ENCODE measurements at regions not wholly inside any gene's neighbourhood (a gene's known extent, or its start where the extent isn't known, plus 50 kb on each side); places are given as distances from the start of the nearest gene placed in this dataset.

- Mint-ChIP-seq H3K27ac (ENCODE audit: unreplicated experiment) (no peak overlapping the region), H3K36me3 (ENCODE audit: insufficient read depth, unreplicated experiment) (no peaks in the 10 kb centered on the region), H3K4me3 (ENCODE audit: low read depth, unreplicated experiment) (no peak overlapping the region), H3K9me3 (ENCODE audit: low read depth, unreplicated experiment) (peaks cover 2% of the 10 kb centered on the region), H3K27me3 (ENCODE audit: unreplicated experiment) (no peaks in the 10 kb centered on the region), H3K4me1 (ENCODE audit: low read depth, unreplicated experiment) (peaks cover 9% of the 10 kb centered on the region)
- TF ChIP-seq, protein P1, sequence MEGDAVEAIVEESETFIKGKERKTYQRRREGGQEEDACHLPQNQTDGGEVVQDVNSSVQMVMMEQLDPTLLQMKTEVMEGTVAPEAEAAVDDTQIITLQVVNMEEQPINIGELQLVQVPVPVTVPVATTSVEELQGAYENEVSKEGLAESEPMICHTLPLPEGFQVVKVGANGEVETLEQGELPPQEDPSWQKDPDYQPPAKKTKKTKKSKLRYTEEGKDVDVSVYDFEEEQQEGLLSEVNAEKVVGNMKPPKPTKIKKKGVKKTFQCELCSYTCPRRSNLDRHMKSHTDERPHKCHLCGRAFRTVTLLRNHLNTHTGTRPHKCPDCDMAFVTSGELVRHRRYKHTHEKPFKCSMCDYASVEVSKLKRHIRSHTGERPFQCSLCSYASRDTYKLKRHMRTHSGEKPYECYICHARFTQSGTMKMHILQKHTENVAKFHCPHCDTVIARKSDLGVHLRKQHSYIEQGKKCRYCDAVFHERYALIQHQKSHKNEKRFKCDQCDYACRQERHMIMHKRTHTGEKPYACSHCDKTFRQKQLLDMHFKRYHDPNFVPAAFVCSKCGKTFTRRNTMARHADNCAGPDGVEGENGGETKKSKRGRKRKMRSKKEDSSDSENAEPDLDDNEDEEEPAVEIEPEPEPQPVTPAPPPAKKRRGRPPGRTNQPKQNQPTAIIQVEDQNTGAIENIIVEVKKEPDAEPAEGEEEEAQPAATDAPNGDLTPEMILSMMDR (IDR thresholded peaks at IDR 0.05; ENCODE audit: unreplicated experiment) = no peak
- BruUV-seq (replicated peaks) = no TSS peak
- DNase-seq = no peak
- CTCF ChIA-PET = no interaction called here
- intact Hi-C loops (cut with micrococcal nuclease; ENCODE audit: unreplicated experiment) = no loop called here
Observed at GRCh38 chr4:58935332-58935731, 1825.1 kb upstream of the IGFBP7 start.

- Mint-ChIP-seq H3K27me3 (ENCODE audit: unreplicated experiment) (no peaks in the 10 kb centered on the region), H3K9me3 (ENCODE audit: low read depth, unreplicated experiment) (peaks cover 2% of the 10 kb centered on the region), H3K4me1 (ENCODE audit: low read depth, unreplicated experiment) (peaks cover 9% of the 10 kb centered on the region), H3K4me3 (ENCODE audit: low read depth, unreplicated experiment) (no peak overlapping the region), H3K27ac (ENCODE audit: unreplicated experiment) (no peak overlapping the region), H3K36me3 (ENCODE audit: insufficient read depth, unreplicated experiment) (no peaks in the 10 kb centered on the region)
- DNase-seq = no peak
- intact Hi-C loops (cut with micrococcal nuclease; ENCODE audit: unreplicated experiment) = no loop called here
- CTCF ChIA-PET = no interaction called here
- no TSS peak for BruUV-seq (replicated peaks)
- TF ChIP-seq, protein P1 (IDR thresholded peaks at IDR 0.05; ENCODE audit: unreplicated experiment) = no peak
Observed at GRCh38 chr4:58936436-58936835, 1826.3 kb upstream of the IGFBP7 start.

DNA sequence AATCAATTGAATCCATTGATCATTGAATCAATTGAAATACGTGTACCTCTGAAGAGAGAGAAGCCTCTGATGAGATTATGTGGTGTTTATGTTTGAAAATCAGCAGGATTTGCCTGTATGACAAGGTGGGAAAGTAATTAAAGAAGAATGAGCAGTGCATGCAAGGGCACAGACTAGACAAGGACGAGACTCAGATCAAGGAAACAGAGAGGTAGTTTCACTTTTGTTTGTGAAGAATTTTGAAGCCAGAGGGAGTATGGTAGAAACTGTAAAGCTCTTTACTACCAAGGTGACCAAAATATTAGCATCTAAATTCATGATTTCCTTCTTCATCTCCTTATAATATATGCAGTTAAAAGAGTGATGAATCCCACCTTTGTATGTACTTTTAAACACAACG lies 1830.0 kb upstream of the IGFBP7 start:
- CTCF ChIA-PET = no interaction called here
- TF ChIP-seq, protein P1 (IDR thresholded peaks at IDR 0.05; ENCODE audit: unreplicated experiment) = no peak
- Mint-ChIP-seq H3K9me3 (ENCODE audit: low read depth, unreplicated experiment) (peaks cover 2% of the 10 kb centered on the region), H3K27me3 (ENCODE audit: unreplicated experiment) (no peaks in the 10 kb centered on the region), H3K4me1 (ENCODE audit: low read depth, unreplicated experiment) (peaks cover 9% of the 10 kb centered on the region), H3K27ac (ENCODE audit: unreplicated experiment) (peak overlapping the region; percentile 20), H3K4me3 (ENCODE audit: low read depth, unreplicated experiment) (peak overlapping the region; percentile 67), H3K36me3 (ENCODE audit: insufficient read depth, unreplicated experiment) (no peaks in the 10 kb centered on the region)
- intact Hi-C loops (cut with micrococcal nuclease; ENCODE audit: unreplicated experiment) = no loop called here
- no TSS peak for BruUV-seq (replicated peaks)
- DNase-seq = no peak

DNA sequence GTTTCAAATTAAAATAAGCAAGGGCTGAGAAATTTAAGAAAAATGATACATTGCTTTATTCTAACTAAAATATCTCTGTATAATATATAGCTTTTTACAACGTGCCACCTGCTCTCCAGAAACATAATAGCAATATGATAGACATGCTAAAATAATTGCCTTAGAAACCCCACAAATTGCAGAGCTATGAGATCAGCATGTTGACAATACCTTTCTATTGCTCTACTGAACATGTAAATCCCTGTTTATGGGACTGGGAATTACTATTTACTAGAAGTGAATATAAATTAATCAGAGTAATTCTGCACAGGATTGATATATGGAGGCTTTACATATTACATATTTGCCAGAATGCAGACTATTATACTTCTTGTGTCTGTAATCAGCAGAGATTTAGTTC lies 1831.1 kb upstream of the IGFBP7 start:
- Mint-ChIP-seq H3K4me3 (ENCODE audit: low read depth, unreplicated experiment) (no peak overlapping the region), H3K27ac (ENCODE audit: unreplicated experiment) (no peak overlapping the region), H3K9me3 (ENCODE audit: low read depth, unreplicated experiment) (peaks cover 2% of the 10 kb centered on the region), H3K4me1 (ENCODE audit: low read depth, unreplicated experiment) (peaks cover 9% of the 10 kb centered on the region), H3K36me3 (ENCODE audit: insufficient read depth, unreplicated experiment) (no peaks in the 10 kb centered on the region), H3K27me3 (ENCODE audit: unreplicated experiment) (no peaks in the 10 kb centered on the region)
- TF ChIP-seq, protein P1 (IDR thresholded peaks at IDR 0.05; ENCODE audit: unreplicated experiment) = no peak
- BruUV-seq (replicated peaks) = no TSS peak
- CTCF ChIA-PET = no interaction called here
- intact Hi-C loops (cut with micrococcal nuclease; ENCODE audit: unreplicated experiment) = no loop called here
- no peak for DNase-seq

DNA sequence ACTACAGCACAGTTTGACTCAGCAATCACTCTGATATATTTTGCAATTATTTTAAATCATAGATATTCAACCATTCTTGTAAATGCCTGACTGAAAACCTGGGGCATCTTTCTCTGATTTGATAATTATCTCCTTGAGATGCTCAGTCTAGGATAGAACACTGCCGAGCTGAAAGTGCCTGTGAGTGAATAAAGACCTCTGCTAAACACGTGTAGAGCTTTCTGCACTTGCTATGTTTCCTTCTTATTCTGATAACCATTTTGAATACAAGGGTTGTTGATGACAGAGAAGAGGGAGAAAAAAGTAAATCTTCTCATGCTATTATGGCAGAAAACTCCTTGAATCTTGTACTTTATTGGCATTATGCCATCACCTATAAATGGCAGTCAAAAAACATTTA lies 1843.4 kb upstream of the IGFBP7 start:
- Mint-ChIP-seq H3K4me1 (ENCODE audit: low read depth, unreplicated experiment) (no peaks in the 10 kb centered on the region), H3K36me3 (ENCODE audit: insufficient read depth, unreplicated experiment) (no peaks in the 10 kb centered on the region), H3K27ac (ENCODE audit: unreplicated experiment) (no peak overlapping the region), H3K4me3 (ENCODE audit: low read depth, unreplicated experiment) (no peak overlapping the region), H3K9me3 (ENCODE audit: low read depth, unreplicated experiment) (peaks cover under 1% of the 10 kb centered on the region), H3K27me3 (ENCODE audit: unreplicated experiment) (no peaks in the 10 kb centered on the region)
- no TSS peak for BruUV-seq (replicated peaks)
- CTCF ChIA-PET = no interaction called here
- DNase-seq = no peak
- TF ChIP-seq, protein P1 (IDR thresholded peaks at IDR 0.05; ENCODE audit: unreplicated experiment) = no peak
- intact Hi-C loops (cut with micrococcal nuclease; ENCODE audit: unreplicated experiment) = no loop called here

Data from Calu3 (cell line).